Activated gamma-delta T cell (primary cell): ENCODE measurements at regions not wholly inside any gene's neighbourhood (a gene's known extent, or its start where the extent isn't known, plus 50 kb on each side); places are given as distances from the start of the nearest gene placed in this dataset.
"Not testable (repeated sequence)": the region's sequence is repeated elsewhere in the genome, so short reads cannot be mapped to it uniquely, and the experiment has no call there.

Experiments
- DNase-seq: peaks from one replicate; lab custom pipeline; 2025; lab: John Stamatoyannopoulos, UW

DNA sequence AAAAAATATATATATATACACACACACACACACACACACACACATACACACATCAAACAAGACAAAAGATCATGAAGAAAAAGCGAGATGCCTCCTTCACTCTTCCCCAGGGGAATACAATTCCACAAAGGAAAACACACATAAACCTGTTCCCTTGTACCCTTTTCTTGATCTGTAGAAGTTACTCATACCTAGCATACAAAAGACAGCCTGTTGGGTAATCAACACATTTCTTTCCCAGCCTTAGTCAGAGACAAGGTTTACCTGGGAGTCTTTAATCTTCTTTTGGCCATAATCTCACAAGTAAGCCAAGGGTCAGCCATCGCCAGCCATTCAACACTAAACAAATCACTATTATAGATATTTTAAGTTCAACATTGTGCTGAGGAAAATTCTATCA, 407.0 kb downstream of the SUCLG1 start:
- DNase-seq = no peak

DNA sequence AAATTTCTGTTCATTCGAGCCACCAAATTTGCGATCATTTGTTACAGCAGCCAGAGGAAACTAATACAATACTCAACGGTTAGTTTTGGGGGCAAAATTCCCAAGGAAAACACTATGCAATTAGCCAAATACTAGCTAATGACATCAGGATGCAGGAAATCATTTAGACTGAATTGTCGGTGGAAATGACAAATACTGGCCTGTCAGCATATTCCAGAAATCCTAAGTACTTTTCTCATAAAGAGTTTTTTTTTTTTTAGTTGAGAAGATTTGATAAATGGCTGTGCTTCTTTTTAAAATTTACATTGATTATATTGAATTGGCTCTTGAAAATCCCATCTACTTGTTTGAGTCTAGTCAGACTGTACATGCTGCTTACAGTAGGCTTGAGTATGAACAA, 410.1 kb downstream of the SUCLG1 start:
- no peak for DNase-seq

DNA sequence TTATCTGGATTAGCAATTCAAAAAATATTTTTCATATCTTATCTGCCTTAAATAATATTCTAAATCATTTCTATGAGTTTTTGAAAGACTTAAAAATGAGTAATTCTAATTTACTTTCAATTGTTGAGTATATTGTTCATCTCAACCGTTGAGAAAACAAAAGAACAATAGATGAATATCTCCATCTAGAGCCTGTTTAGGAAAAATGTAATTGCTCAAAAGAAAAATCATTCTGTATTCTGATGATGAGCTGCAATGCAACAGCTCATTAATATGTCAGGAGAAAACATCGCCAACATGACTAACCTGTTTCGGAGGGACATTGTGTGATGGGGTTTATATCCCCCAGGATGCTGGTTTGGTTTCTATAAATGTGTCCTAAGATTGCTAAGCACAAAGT, 417.6 kb downstream of the SUCLG1 start:
- no peak for DNase-seq

DNA sequence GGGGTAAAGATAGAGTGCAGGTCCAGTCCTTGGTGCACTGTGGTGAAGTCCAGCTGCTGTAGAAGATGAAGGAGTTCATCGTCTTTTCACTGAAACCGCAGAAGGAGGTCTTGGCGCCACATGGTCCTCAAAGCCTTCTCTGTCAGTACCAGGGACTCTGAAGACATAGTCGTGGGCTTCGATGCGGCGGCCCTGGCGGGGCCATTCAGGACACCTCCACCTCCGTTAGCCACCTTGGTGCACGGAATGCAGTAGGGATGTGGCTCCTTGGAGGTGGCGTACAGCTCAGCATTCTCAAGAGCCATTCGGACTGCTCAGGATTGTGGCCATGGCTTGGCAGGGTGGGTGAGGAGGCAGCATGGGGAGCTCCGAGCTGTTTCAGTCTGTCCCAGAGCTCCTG, 418.8 kb downstream of the SUCLG1 start:
- no peak for DNase-seq

DNA sequence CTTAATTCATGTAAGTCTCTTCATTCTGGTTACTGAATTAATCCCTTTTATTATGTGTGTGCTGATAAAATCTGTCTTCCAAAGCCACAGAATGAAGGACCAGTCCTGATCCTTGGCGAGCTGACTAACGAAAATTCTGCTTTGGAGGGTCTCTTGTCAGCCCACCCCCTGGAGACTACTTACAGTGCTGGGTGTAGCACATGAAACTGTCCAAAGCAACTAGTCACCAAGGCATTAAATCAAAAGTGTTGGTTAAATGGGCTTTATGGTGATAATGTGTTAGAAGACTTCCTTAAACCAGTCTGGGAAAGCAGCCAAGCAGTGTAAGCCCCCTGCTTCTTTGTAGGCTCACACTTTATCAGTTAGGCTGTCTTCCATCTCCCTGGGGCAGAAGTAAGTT, 420.2 kb downstream of the SUCLG1 start:
- DNase-seq = no peak

DNA sequence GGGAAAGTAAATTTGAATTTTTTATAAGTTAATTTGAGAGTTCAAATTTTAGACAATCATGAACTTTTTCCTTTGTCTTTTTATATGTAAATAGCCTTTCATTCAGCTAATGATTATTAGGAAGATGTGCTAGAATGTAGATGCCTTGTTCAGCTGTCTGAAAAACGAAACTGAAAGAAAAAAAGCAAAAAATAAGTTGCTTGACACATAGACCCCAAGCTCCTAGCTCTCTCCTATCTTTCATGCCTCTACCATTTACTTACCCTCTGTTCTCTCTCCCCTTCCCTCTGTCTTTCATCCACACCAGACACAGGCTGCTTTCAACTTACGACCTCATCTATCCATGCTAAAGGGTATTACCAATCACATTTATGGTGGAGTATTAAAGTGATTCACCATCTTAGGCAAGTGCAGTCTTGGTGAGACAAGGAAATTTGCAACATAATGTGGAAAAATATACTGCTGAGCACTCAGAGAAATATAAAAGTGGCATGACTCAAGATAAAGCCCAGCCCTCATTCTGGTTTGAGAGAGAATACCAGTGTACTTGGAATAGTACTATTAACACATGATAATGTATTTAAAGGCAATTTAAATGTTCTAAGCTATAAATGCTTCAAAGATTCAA, 425.6 kb downstream of the SUCLG1 start:
- no peak for DNase-seq

DNA sequence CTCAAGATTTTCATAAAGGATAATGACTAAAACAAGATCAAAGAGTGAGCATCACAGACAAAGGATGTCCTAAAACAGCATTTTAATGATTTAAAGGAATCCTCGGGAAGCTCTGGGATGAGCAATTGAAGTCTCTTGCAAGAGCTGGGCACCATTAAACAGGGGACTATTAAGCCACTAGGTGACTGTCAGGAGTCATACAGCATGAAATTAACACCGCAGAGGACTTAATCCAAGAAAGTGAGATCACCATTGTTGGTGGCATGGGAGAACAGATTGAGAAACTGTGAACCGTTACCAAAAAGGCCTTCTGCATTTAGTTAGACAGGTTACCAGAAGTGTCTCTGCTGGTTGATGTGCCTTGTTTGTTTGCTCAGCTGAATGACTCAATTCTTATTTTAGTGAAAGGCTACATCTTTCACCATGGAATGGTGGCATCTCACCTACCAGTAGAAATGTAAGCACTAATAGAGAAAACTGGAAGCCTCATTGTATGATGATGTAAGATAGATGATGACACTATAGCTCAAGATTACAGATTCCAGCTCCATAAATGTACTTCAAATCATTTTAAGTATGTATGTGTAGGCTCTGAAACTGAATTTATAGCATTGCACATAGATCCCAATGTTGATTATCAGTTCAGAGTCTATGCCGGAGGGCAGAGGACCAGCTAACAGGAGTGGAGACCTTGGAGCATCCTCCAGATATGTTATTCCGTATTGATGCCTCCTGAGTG, 427.6 kb downstream of the SUCLG1 start:
- no peak for DNase-seq

DNA sequence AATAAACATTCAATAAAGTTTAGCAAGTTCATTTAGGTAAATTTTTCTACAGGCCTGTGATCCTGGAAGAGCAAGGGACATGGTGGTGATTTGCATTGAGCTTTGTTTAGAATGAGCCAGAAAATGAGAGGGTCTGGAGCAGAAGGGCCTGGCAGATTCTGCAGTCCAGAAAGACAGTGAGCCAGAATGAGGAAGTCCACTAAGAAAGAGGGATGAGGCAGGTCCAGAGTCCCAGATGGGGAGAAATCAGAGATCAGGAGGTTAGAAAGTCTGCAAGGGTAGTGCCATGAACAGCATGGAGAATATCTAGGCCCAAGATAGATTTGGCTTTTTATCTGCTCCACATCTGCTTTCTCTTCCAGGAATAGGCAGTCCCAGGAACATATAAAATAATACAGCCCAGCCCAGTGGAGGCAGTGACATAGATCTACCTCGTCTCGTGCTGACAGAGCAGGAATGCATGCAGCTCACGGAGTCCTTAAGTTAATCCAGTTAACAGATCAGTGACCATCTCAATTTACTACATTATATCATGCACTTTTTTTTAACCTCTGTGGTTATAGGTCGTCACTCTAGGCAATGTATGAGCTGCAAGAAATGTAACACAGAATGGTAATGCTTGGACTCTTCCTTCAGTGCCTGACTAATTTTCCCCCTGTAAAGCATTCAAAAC, 429.0 kb downstream of the SUCLG1 start:
- DNase-seq = no peak

DNA sequence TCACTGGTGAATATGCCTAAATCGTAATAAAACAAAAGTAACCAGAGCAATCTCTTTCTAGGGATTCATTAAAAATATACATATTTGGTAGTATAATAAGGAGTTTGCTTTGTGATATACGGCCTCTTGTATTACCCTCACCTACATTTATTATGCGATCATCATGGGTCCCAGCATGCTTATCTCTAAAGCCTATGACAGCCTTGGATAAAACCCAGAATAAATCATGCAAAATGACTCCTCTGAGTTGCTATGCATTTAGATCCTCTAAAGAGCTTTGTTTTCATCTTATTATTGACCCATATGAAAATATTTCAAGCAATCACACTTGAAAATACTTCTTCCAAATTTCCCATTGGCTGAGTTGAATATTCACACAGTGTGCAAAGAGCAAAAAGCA, 432.3 kb downstream of the SUCLG1 start:
- no peak for DNase-seq

DNA sequence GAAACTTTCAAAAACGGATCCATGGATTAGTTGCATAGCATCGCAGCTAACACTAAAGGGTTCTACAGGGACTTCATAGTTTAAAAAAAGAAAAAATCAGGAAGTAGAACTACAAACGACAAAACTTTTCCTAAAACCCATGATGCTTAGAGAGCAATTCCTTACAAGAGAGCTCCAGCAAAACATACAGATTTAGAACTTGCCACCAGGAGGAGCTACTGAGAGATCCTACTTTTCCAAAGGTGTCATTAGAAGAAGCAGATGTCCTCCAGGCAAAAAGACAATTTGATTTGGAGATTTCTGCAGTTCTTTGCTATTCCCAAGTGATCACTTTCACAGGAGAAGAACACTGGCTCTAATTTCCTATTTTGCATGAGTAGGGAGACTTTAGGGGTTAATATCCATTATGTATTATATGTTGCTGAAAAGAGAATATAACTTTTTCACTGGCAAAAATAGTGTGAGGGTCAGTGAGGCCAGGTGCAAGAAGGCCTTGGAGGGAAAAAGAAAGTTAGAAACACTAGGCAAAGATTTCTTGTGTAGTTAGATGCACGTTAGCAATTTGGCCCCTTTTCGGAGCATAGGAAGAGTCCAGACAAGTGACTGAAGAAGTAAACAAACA, 436.2 kb downstream of the SUCLG1 start:
- DNase-seq = no peak

DNA sequence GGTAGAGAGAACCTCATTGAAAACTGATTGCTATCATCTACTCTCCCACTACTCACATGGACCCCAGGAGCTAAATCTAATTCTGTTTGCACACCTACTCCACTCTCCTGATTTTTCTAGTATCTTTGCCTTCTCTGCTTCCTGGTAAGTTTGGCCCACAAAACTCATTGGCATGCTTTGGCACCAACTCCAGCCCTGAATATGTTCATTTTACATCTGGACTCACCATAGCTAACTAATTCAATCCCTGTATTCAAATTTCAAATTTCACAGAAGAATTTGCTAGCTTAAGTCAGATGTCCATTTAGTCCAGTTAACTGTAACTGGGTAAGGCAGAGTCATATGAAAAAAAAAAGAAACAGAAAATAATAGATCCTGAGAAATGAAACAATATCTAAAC, 442.1 kb downstream of the SUCLG1 start:
- DNase-seq = no peak

DNA sequence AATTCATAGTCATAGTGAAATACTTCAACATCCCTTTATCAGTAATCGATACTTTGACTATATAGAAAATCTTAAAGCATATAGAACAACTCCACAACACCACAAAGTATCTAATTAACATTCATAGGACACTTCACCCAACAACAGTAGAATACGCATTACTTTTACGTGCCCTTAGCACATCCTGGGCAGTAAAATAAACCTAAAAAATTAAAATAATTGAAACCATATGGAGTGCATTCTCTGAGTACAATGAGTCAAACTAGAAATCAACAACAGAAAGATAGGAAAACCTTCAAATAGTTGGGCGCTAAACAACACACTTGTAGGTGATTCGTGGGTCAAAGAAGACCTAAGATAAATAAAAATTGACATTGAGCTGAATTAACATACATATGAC, 442.9 kb downstream of the SUCLG1 start:
- DNase-seq = no peak

DNA sequence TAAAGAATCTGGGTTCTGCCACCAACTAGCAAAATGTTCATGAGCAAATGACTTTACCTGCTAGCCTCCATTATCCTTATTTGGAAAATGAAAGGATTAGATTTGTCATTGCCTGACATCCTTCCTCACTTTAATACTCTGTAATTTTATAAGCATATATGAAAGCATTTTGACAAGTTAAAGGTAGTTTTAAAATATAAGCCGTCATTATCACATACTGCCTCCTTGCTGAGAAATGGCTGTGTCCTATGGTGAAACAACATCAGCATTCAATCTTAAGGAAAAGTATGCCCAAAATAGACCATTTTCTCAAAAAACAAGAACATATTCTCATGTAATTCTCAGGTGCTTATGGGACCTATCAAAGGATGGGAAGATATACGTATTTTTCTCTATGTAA, 461.2 kb downstream of the SUCLG1 start:
- DNase-seq = no peak

DNA sequence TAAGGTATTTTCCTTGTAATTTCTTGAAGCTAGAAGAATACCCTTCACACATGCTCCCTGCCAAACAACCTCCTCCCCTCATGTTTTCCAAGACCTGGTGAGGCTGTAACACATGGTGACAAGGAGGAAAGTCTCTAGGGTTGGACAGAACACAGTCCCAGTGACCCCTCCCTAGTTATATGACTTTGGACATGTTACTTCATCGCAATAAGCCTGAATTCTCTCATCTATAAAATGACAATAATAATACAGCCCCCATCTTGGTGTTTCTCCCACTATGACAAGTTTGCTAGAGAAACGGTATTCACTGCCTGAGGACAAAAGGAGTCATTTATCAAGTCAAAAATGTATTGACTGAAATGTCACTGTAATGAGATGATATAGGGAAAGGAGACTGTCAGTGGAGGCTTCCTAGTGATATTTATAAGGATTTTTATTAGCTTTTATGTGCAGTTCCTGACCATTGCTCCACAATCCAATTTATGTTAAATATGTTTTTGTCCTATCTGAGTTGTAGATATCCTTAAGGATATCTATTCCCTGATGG, 464.4 kb downstream of the SUCLG1 start:
- DNase-seq = no peak

DNA sequence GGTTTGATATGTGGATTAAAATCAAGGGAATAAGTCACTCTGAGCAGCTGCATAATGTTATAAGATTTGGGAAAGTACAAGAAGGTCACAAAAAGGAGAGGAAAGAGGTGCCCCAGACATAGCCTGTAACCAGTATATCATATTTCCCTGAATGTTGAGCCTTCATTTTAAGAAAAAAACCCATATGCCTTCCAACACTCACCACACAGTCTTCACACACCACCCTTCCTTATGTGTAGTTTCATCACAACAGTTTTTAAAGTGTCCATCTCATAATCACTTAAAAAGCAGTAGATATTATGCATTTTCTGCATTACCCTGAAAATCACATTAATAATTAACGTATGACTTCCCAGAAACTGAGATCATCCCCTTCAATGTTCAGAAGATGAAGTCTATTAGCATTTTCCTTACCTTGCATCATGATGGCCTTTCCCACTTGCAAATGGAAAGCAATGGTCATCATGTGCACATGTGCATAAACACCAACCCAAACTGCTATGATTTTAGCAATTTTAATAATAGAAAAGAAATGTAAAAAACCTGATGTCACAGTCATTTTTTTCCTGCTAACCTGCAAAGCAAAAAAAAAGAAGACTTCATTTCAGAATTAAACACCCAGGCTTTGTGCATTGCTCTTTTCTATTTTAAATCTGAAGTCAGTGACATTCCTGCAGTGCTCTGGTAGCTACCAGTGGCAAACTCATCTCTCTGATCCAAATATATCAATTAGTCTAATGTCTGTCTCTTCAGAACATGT, 465.0 kb downstream of the SUCLG1 start:
- DNase-seq = no peak

DNA sequence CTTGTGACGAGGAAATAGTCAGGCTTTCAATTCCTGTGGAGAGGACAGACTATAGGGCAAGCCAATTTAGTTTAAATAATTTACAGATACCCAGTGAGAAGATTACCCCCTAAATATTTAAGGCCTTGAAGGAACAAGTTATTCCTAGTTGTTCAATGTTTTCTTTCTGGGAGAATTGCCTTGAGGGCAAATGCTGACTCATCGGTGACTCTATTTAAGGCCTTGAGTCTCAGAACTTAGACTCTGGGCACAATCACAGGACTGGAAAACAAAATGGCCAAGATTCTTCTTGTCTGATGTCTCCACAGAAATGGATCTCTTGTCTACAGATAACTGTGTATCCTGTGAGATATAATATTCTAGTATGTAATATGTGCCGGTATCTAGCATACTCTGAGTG, 467.1 kb downstream of the SUCLG1 start:
- DNase-seq = no peak

DNA sequence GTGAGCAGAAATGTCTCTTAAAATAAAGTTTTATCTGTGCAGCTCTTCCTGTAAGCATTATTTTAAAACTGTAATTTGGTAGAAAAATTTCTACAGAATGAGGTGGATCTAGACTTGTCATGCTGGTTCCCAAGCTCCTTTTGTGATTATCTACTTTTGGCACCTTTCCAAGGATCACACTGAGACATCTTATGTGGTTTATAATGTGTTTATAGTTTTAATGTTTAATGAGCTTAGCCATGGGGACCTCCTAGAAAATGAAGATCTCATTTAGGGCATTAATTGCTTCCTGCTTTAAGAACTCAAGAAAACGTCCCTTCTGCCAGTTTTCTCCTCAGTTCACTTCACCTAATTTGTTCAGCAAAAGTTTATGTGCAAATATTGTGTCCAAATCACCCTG, 468.4 kb downstream of the SUCLG1 start:
- no peak for DNase-seq

DNA sequence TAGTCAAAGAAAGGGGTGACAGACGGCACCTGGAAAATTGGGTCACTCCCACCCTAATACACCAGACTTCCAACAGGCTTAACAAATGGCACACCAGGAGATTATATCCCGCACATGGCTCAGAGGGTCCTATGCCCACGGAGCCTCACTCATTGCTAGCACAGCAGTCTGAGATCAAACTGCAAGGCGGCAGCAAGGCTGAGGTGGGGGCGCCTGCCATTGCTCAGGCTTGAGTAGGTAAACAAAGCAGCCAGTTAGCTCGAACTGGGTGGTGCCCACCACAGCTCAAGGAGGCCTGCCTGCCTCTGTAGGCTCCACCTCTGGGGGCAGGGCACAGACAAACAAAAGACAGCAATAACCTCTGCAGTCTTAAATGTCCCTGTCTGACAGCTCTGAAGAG, 482.5 kb downstream of the SUCLG1 start:
- DNase-seq = not testable (repeated sequence)

DNA sequence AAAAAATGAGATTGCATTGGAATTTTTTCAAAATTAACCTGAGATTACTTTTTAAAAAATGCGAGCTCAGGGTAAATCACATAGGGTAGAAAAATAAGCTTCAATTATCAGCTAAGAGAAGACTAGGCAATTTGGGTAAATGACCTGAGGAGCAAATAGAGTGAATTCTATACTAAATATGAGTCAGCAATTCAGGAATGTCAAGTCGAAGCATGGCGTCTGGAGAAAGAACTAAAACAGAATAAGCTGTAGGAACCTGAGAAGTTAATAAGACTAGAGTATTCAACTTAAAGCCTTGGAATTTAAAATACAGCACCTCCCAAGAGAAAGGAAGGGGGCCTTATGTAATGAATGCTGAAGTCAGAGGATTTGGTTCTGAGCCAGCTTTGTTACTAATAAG, 487.0 kb downstream of the SUCLG1 start:
- no peak for DNase-seq

DNA sequence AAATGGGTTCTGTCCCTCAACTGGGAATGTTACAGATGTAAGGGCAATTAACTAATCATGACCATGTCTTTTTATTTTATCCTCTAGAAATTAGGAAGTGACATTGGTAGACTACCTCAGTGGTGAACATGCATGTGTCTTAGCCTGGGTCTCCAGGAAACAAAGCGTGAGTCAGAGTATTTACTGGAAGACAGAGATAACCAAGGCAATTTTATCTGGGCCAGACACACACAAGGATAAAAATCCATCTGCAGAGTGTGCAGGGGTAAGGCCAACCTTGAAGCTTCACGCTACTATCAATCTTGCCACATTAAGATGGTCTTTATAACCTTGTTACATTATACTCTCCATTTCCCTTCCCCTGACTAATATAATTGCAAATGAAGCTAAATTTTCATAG, 487.5 kb downstream of the SUCLG1 start:
- DNase-seq = no peak

DNA sequence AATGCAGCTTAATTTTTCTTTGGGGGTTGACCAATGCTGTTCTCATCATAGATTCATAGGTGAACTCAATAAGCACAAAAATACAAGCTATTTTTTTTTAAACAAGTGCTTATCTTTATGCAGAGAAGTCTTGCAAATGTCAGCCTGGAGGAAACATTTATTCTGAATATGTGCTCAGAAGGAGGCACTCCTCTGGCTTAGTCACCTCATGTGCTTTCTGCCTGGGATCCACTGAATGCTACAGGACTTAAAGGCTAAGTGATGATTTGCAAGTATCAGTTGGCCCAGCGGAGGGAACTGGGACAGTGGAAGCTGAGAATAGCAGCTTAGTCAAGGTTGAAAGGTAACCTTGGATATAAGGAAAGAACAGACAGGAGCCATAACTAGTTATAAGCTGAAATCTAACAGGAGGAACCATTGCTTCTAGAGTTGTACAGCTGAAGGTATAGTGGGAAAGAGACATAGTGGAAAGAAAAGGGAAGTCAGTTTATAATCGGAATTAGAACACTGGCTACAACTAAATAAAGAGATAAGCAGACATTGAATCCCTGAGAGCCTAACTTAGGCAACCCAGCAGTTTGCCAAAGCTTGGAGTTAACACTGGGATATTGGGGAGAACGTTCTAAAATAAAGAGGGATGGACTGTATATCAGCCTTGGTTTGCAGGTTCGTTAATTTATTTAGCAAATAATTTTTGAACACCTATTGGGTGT, 488.7 kb downstream of the SUCLG1 start:
- DNase-seq = no peak
